ENCODE measurements at regions not wholly inside any gene's neighbourhood (a gene's known extent, or its start where the extent isn't known, plus 50 kb on each side); places are given as distances from the start of the nearest gene placed in this dataset.
"Not testable (repeated sequence)": the region's sequence is repeated elsewhere in the genome, so short reads cannot be mapped to it uniquely, and the experiment has no call there.

DNA sequence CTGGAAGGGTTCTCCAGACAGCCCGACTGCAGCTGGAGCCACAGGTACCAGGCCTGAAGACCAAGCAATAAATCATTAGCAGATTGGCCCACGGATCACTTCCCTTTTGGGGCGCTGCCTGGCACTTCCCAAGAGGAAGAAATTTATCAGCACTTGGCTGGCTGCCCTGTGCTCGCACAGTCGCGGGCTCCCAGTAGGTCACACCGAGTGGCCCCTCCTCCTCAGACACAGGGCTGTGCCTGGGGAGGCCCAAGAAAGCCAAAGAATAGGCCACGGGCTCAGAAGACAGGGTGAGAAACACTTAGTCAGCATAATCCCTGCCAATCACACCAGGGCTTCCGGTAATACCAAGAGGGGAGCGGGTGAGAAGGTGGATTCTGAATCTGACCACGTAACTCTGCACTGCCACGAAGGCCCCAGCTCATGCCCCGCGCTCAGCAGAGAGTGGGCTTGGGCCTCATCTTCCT, 115.7 kb upstream of the MSX2 start:
- in situ Hi-C loops (cut with MboI; ENCODE audit: low sequenced_read_pairs): no loop called here

DNA sequence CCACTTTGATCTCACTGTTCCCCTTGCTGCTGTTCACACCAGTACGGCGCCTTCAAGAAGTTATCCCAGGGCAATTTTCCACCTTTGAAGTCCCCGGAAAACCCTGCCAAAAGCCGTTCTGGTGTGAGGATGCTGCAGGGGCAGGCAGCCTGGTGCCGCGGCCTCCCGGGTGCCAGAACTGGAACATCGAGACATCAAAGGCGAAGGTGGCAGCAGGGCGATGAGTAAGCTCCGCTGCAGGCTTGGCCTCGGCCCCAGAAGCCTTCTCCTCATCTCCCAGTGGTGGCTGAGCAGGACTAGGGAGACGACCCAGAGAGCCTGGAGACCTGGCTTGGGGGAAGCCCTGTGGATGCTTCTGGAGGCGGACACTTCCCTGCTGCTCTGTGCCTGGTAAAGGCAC, 115.3 kb upstream of the MSX2 start:
- in situ Hi-C loops (cut with MboI; ENCODE audit: low sequenced_read_pairs): no loop called here

DNA sequence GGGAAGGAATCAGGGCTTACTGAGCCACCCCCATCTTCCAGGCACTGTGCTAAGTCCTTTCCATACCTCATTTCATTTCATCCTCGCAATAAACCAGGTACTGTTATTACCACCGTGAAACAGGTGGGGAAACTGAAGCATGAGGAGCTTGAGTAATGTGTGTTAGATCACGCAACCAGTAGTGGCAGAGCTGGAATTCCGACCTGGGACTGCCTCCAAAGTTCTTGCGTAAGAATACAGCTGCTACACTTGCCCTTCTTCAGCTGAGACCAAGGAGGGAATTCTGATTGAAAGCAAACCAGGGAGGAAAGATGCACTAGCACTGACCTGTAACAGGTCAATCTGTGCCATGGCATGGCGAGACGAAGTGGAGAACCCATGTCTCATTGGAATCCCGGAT, 113.4 kb upstream of the MSX2 start:
- in situ Hi-C loops (cut with MboI; ENCODE audit: low sequenced_read_pairs): no loop called here

DNA sequence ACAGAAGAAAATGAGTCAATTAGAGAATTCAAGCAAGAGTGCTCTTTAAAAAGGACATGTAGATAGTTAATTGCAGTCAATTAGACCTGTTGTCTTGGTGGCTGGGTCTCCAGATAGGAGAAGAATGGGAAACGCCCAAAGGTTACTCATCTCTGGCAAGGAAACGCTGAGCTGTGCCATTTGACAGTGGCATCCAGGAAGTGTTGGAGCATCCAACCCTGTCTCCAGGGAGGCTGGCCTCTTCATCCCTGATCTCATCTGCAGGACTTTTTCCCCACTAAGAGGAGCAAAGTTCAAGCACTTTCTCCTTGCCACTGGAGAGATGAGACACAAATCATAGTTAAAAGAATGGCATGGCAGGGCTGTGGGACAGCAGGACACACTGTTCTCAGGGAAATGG, 111.7 kb upstream of the MSX2 start:
- in situ Hi-C loops (cut with MboI; ENCODE audit: low sequenced_read_pairs): no loop called here

DNA sequence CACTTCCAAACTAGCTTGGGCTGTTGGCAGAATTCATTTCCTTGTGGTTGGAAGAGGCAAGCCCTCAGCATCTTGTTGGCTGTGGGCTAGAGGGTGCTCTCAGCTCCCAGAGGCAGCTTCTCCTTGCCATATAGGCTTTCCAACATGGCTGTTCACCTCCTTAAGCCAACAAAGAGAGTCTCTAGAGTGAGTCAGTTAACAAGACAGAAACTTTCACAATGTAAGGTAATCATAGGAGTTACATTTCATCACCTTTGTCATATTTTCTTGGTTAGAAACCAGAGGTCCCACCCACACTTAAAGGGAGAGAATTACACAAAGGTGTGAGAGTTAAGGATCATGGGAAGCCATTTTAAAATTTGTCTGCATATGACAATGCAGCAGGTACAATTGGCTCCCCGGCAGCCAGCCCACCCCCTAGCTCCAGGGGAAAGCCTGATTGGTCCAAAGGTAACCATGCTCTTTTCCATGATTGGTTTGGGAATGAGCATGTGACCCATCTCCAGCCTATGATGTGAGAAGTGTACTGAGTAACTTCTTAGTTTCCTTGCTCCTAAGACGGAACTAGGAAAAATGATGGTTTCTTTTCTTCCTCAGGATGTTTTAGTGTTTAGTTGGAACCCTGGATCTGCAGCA, 109.8 kb upstream of the MSX2 start:
- in situ Hi-C loops (cut with MboI; ENCODE audit: low sequenced_read_pairs): no loop called here

DNA sequence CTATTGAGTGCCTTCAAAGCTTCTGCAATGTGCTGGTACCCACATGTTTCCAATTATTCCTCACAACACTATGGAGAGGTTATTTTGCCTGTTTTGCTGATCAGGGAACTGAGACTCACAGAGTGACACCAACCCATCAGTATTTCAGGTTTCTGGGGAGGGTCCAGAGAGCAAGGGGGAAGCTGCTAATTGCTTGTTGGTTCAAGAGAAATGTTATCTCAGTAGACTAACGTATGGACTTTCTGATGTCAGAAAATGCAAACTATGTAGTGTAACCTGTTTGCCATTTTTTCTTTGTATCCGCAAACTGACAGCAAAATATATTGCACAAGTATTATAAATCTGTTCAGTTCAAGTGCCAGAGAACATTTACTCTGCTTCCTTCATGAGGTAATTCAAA, 108.3 kb upstream of the MSX2 start:
- in situ Hi-C loops (cut with MboI; ENCODE audit: low sequenced_read_pairs): no loop called here

DNA sequence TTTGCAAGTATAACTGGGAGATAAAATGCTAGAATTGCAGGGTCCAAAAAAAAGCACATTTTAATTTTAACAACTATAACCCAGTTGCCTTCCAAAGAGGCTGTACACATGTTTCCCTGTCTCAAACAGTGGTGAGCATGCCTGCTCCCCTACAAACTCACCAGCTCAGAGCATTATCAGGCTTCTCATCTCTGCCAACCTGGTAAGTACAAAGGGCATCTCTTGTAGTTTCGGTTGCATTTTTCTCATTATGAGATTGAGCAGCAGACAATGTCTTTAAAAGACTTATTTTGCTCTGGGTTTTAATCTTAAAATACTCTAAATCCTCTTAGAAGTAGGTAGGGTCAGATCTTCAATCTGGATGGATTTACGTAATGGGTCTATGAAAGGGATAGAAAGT, 107.1 kb upstream of the MSX2 start:
- in situ Hi-C loops (cut with MboI; ENCODE audit: low sequenced_read_pairs): no loop called here

DNA sequence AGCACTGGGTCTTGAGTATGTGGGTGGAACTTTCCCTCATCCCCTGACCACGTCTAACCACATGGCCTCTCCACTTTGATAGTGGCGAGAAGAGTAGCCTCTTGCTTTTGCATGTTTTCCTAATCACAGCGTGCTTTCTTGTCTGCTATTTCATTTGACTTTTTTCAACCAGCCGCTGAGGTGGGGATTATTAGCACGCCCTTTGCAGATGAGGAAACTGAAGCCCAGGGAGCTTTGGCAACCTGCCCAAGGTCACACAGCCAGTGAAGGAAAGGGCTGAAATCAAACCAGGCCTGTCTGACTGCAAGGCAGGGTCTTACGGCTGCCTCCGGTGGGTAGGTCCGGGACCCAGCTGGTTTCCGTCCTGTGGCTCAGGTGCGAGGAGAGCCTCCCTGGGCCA, 106.5 kb upstream of the MSX2 start:
- in situ Hi-C loops (cut with MboI; ENCODE audit: low sequenced_read_pairs): no loop called here

DNA sequence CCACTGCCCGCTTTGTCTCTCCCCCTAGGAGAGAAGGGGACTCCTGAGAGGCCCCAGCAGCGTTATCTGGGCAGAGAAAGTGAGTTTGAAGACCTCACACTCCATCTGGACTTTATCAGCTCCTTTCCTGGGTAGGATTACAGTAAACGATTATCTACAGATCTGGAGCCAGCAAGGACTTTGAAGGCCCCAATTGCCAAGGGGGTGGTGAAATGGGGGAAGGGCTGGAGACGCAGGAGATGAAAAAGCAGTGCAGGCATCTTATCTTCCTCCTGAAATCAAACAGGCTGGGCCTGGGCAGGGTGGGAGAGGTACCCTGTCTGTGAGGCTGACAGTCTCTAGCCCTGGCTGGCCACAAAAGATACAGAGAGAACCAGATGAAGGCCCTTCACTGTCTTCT, 105.8 kb upstream of the MSX2 start:
- in situ Hi-C loops (cut with MboI; ENCODE audit: low sequenced_read_pairs): no loop called here

DNA sequence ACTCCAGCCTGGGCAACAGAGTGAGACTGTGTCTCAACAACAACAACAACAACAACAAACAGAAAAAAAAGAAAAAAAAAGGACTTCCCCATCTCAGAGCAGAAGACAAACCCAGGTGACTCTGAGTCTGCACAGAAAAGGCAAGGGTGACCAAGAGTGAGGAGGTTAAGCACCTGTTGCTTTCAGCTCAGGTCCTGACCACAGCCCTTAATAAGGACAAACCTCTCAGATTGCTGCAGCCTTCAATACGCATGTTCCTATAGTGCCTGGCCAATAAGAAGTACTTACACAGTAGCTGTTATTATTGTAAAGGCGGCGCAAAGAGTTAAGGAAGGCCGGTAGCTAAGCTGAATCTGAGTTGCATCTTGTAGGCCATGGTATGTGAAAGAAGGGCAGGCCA, 102.3 kb upstream of the MSX2 start:
- in situ Hi-C loops (cut with MboI; ENCODE audit: low sequenced_read_pairs): no loop called here

DNA sequence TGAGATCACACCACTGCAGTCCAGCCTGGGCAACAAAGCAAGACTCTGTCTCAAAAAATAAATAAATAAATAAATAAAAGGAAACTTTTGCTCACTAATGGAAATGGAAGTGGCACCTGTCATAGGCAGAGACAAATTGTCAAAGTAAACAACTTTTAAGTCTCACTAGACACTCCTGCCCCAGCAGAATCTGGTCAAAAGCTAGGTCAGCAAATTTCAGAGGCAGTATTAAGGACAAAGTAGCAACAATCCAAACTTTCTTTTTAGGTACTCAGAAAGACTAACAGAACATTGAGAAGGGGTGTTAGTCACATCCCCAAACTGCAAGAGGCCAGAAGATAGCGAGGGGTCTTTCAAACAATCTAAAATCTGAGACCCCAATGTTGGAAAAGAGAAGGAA, 101.4 kb upstream of the MSX2 start:
- in situ Hi-C loops (cut with MboI; ENCODE audit: low sequenced_read_pairs): no loop called here

DNA sequence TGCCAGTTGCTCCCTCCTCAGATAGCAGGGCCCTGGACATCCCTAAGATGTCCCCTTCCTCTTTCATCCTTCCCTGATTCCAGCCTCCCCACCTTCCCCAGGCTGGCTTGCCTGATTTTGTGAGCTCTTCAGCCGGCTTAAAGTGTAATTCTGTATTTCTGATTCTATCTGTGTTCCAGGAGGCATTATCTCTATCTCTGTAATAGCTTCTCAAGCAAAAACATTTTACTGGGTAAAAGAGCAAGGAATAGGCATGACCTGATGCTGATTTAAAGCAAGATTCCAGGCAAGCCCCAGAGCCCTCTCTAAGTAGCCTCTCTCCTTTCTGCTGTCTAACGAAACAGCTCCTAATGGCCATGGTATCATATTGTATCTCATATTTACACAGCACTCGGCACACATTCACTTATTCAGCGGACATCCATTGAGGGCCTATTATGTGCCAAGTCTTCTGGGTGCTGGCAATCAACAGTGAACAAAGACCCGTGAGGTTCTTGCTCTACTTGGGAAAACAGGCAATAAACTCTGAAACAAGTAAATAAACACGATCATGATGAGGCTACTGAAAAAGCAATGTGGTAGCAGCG, 100.9 kb upstream of the MSX2 start:
- in situ Hi-C loops (cut with MboI; ENCODE audit: low sequenced_read_pairs): no loop called here

DNA sequence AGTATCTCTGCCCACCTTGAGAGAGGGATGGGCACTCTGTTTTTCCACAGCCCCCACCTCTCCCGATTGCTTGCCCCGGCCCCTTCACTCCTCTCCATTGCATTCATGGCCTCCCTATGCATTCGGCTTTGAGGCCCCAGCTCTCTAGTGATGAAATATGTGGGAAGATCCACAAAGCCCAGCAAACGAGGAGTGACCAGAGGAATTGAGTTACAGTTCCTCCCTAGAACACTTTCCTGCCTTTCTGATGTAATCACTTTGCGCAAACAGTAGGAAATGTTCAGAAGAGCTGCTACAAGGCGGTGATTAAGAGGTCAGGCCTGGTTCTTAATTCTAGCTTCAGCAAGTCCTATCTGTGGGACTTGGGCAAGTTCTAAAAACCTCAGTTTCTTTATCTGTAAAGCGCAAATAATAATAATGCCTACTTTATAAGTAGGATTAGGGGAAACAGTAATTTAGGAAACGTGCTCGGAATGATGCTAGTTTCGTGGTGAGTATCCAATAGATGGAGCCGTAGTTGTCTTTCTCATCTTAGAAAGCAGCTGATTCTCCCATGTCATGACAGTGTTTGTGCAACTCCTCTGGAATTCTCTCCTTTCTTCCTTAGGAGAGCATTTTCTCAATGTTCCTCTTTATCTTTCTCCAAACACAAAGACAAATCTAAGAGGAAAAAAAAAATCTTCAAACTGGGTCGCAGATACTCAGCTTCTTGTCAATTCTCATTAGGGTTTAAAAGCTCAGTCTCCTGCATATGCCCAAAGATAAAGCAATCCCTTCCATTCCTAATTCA, 99.5 kb upstream of the MSX2 start:
- in situ Hi-C loops (cut with MboI; ENCODE audit: low sequenced_read_pairs): no loop called here

DNA sequence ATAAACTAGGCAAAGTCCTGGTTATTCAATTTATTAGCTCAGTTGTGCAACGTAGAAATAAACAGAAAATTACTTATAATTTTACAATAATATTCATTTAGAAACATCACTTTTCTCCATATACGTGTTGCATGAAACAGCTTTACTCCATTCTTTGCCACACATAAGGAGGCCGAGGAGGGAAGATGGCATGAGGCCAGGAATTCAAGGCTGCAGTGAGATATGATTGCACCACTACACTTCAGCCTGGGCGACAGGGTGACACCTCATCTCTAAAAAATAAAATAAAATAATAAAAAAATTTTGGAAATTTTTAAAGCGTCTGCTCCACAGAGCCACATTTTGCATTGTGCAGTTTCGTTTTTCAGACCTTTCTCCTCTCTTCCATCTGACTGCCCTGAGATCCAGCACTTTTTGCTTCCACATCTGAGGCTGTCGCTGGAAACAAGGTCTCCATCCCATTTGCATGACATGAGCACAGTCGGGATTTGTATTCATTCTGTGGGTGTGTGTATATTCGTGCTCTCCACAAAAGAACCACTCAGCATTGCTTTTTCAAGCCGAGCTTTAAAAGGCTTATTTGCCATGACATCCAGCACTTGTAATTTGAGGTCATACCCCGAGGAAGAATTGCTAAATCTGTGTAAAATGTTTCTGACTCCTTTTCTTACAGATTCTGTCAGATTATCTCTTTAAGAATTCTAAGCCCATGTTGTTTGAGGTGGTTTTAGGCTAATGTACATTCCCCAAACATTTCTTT, 98.6 kb upstream of the MSX2 start:
- in situ Hi-C loops (cut with MboI; ENCODE audit: low sequenced_read_pairs): no loop called here

DNA sequence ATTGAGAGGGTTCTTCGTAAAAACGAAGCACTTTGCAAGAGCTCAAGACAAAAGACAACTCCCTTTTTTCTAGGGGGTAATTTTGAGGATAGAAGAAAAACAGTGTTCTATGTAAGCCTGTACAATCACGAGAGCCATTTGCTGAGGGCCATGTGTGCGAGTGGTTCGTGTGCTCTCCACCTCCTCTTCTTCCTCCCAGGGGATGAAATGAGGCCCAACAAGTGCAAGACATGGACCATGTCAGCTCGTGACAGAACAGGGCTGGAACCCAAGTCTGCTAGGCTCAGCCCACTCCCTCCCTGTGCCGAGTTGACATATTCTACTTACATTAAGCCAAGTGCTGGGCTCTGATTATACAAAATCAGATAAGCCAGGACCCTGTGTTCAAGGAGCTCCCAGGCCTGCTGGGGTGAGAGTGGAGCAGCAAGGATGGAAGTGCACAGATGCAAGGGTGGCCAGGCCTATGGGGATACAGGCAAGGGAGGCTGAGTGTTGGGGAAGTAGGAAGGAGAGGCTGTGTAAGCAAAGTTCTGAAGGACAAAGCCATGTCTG, 97.9 kb upstream of the MSX2 start:
- in situ Hi-C loops (cut with MboI; ENCODE audit: low sequenced_read_pairs): no loop called here

DNA sequence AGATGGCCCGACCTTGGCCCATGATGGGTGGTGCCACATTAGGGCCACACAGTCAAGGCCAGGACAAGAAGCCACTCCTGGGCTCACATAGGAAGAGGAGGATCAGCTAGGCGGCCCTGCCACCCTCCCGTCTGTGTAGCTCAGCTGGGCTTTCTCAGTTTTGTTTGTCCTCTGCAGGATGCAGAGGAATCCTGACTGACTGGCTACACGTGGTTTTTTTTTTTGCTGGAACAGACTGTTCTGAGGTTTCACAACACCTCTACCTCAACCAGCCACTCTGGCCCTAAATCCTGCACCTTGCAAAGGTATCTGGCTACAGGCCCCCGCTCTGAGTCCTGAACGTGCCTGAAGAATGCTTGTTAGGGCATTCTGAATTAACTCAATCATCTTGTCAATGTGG, 88.3 kb upstream of the MSX2 start:
- in situ Hi-C loops (cut with MboI; ENCODE audit: low sequenced_read_pairs): no loop called here

DNA sequence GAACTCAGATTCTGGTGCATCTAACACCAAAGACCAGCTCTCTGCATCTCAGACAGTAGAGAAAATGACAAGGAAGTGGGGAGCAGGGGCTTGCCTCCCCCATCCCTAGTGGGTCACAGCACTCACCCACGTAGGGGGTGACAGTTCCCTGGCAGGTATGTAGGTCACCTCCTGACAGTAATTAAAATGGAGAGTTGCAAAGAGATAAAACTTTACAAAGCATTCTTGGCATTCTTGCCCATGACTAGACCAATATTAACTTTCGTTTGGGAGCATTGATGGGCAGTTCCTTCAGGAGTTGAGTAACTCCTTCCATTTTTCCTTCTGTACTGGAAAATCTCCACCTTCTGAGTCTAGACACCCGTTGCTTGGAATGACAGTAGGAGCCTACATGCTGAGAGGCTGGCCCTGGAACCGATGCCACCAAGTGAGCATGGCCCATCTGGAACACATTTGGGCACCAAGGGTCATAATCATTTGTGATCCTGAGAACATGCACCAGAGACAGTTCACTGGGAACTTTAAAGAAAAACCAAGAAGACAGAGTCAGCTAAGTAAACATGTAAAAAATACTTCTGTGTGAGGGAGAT, 81.5 kb upstream of the MSX2 start:
- in situ Hi-C loops (cut with MboI; ENCODE audit: low sequenced_read_pairs): no loop called here

DNA sequence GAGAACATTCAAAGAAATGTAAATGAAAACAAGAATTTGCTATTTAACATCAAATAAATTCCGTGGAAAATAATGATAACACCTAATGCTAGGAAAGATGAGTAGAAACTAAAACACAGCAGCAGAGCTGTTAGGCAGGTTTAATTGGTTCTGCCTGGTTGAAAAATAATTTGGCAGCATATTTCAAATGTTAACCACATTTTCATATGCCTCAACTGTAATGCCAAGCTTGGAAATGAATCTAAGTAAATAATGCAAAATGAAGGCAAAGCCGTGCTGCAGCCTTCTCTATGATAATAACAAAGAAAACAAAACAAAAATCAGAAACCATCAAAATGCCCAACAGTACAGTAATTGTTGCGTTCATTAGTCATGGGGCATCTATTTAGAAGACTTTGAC, 79.9 kb upstream of the MSX2 start:
- in situ Hi-C loops (cut with MboI; ENCODE audit: low sequenced_read_pairs): no loop called here

DNA sequence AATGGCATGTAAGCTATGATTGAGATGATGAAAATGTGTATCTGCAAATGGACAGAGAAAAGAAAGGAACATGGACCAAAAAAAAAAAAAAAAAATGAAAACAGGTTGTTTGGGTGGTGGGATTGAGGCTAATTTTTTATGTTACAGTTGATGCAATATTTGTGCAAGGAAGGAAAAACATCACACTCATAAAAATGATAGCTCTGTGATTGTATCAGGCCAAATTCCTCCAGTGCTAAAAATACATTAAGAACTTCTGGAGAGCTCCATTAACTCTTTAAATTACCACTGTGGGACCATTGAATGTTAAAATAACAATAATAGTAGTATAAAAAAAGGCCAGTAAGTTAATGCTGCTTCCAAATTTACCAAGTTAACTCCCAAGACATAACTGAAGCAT, 79.5 kb upstream of the MSX2 start:
- in situ Hi-C loops (cut with MboI; ENCODE audit: low sequenced_read_pairs): no loop called here

DNA sequence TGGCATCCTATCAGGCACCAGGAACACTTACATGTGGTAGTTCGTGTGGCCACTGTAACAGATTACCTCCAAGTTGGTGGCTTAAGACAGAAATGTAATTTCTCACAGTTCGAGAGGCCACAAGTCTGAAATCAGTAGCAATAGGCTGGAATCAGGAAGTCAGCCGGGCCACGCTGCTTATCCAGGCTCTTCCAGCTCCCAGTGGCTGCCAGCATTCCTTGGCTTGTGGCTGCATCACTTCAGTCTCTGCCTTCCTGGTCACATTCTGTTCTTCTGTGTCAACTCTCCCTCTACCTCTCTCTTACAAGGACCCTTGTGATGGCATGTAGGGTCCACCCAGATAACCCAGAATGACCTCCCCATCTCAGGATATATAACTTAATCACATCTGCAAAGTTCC, 78.7 kb upstream of the MSX2 start:
- in situ Hi-C loops (cut with MboI; ENCODE audit: low sequenced_read_pairs): no loop called here

DNA sequence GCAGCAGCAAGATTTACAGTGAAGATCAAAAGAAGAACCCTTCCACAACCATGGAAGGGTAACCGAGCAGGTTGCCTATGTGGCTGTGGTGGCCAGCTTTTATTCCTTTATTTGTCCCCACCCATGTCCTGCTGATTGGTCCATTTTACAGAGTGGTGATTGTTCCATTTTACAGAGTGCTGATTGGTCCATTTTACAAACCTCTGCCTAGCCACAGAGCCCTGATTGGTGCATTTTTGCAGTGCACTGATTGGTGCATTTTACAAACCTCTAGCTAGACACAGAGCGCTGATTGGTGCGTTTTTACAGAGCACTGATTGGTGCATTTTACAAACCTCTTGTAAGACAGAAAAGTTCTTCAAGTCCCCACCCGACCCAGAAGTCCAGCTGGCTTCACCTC, 75.8 kb upstream of the MSX2 start:
- in situ Hi-C loops (cut with MboI; ENCODE audit: low sequenced_read_pairs): not testable (repeated sequence)

Measured in HL-60/S4 treated with phorbol 12-myristate 13-acetate at 8.2 ng/mL for 4 days and 3 days (cell line).